Glutamatergic neuron (in vitro differentiated cells): ENCODE measurements at regions not wholly inside any gene's neighbourhood (a gene's known extent, or its start where the extent isn't known, plus 50 kb on each side); places are given as distances from the start of the nearest gene placed in this dataset.

ENCODE experiments used
- DNase-seq: peaks from one replicate; pipeline ENCODE4 v3.0.0; 2022
- H3K27ac Mint-ChIP-seq: one replicate; pipeline ENCODE4 v1.8.0; 2020; ENCODE audit warnings: mild to moderate bottlenecking, mixed read lengths, inconsistent platforms; ENCODE audit not compliant: unreplicated experiment
- H3K27me3 Mint-ChIP-seq: one replicate; pipeline ENCODE4 v1.8.0; 2020; ENCODE audit warnings: mild to moderate bottlenecking, moderate library complexity, mixed read lengths, inconsistent platforms; ENCODE audit not compliant: unreplicated experiment
- H3K36me3 Mint-ChIP-seq: one replicate; pipeline ENCODE4 v1.8.0; 2020; ENCODE audit warnings: mild to moderate bottlenecking, mixed read lengths, inconsistent platforms; ENCODE audit not compliant: unreplicated experiment
- H3K4me1 Mint-ChIP-seq: one replicate; pipeline ENCODE4 v1.8.0; 2020; ENCODE audit warnings: mild to moderate bottlenecking, low read depth, mixed read lengths, inconsistent platforms; ENCODE audit not compliant: unreplicated experiment
- H3K4me3 Mint-ChIP-seq: one replicate; pipeline ENCODE4 v1.8.0; 2020; ENCODE audit warnings: mild to moderate bottlenecking, mixed read lengths, inconsistent platforms; ENCODE audit not compliant: unreplicated experiment
- H3K9me3 Mint-ChIP-seq: one replicate; pipeline ENCODE4 v1.8.0; 2020; ENCODE audit warnings: mild to moderate bottlenecking, moderate library complexity, mixed read lengths, inconsistent platforms; ENCODE audit not compliant: unreplicated experiment
- TF ChIP-seq, protein P1 (sequence below): fragments of 200-600 bp; sonication (generic); IDR thresholded peaks from one replicate; pipeline ENCODE4 v1.5.0; 2021; ENCODE audit not compliant: partially characterized antibody, unreplicated experiment

DNA sequence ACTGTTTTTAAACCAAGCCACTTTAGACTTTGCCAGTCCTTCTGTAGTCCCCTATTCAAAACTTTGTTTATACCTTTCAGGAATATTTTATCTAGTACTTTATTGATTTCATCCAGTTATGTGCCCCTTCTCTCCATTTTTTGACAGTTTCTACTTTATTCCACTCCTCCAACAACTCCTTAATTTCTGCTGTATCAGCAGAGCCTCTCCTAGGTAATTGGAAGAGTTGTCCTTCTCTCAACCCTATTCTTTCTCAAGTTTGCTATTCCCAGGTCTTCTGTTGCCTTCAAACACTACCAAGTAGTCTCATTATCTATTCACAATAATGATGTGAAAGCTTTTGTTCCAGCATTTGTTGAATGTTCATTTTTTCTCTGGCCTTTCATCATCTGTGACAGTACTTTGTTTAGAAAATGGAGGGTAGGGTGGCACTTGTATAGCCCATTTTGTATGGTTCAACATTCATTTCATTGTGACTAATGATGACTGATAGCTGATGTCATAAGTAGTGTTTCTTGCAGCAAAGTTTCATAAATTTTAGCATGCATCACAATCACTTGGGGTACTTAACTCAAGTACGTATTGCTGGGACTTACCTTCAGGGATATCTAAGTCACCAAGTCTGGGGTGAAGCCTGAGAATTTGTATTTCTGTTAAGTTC, 204.4 kb upstream of the DMRT1 start:
- TF ChIP-seq, protein P1, sequence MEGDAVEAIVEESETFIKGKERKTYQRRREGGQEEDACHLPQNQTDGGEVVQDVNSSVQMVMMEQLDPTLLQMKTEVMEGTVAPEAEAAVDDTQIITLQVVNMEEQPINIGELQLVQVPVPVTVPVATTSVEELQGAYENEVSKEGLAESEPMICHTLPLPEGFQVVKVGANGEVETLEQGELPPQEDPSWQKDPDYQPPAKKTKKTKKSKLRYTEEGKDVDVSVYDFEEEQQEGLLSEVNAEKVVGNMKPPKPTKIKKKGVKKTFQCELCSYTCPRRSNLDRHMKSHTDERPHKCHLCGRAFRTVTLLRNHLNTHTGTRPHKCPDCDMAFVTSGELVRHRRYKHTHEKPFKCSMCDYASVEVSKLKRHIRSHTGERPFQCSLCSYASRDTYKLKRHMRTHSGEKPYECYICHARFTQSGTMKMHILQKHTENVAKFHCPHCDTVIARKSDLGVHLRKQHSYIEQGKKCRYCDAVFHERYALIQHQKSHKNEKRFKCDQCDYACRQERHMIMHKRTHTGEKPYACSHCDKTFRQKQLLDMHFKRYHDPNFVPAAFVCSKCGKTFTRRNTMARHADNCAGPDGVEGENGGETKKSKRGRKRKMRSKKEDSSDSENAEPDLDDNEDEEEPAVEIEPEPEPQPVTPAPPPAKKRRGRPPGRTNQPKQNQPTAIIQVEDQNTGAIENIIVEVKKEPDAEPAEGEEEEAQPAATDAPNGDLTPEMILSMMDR, result no peak
- Mint-ChIP-seq H3K27me3 (peaks cover 4% of the 10 kb centered on the region), H3K36me3 (peaks cover 10% of the 10 kb centered on the region), H3K4me3 (no peak overlapping the region), H3K9me3 (peaks cover 1% of the 10 kb centered on the region), H3K4me1 (no peaks in the 10 kb centered on the region), H3K27ac (no peak overlapping the region)
- no peak for DNase-seq

DNA sequence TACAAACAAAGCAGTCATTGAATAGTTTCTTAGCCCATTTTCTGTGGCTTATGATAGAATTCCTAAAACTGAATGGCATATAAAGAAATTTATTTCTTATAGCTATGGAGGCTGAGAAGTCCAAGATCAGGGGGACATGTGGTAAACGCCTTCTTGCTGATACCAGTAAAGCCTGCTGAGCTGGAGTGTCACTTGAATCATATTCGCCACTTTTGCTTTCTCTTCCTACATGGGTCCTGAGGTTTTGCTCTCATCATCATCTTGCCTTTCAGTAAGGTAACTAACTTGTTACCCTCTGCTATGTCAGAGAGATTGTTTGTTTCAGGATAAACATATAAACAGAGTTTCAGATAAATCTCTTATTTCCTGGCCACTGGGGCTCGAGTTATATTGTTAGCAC, 203.3 kb upstream of the DMRT1 start:
- Mint-ChIP-seq H3K4me3 (no peak overlapping the region), H3K4me1 (no peaks in the 10 kb centered on the region), H3K27ac (no peak overlapping the region), H3K9me3 (peaks cover 1% of the 10 kb centered on the region), H3K36me3 (peaks cover 10% of the 10 kb centered on the region), H3K27me3 (peaks cover 4% of the 10 kb centered on the region)
- TF ChIP-seq, protein P1, result no peak
- DNase-seq, result no peak

DNA sequence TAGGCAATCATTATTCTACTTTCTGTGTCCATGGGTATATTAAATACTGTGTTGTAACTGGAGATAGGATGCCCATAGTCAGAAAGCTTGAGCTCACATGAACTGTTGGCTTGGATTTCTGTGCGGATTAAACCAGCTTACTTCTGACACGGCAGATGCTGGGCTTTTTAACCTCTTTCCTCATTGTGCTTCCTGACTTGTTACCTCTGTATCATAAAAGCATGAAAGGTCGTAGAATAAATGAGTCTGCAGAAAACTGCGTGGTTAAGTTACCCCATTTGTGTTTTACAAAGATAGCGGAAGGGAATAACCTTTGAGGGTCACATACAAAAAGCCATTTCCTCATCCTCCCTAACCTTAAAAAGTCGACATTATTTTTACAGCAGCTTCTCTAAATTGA, 199.5 kb upstream of the DMRT1 start:
- no peaks in the 10 kb centered on the region for H3K9me3 Mint-ChIP-seq
- no peak for DNase-seq
- peaks cover 4% of the 10 kb centered on the region for H3K27me3 Mint-ChIP-seq
- TF ChIP-seq, protein P1, result no peak
- peaks cover 4% of the 10 kb centered on the region for H3K36me3 Mint-ChIP-seq
- H3K27ac Mint-ChIP-seq, result no peak overlapping the region
- H3K4me3 Mint-ChIP-seq, result no peak overlapping the region
- no peaks in the 10 kb centered on the region for H3K4me1 Mint-ChIP-seq

DNA sequence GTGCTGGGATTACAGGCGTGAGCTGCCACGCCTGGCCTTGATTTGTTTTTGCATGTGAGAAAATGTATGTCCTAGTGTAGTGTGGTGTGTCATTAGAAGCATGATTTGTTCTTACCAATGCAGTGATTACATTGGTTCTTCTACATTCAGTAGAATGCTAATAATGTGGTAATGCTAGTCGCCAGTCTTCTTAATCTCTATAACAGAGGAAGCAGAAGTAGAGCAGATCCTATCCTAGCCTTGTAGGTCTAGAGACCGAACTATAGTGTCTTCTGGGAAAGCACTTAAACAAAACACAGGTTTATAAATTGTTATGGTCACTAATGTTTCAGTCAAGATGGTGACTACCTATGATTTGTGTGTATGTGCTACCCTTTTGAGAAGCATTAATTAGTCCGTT, 197.5 kb upstream of the DMRT1 start:
- TF ChIP-seq, protein P1, result no peak
- no peak overlapping the region for H3K27ac Mint-ChIP-seq
- peaks cover 4% of the 10 kb centered on the region for H3K27me3 Mint-ChIP-seq
- peaks cover 4% of the 10 kb centered on the region for H3K4me1 Mint-ChIP-seq
- H3K9me3 Mint-ChIP-seq, result no peaks in the 10 kb centered on the region
- no peaks in the 10 kb centered on the region for H3K36me3 Mint-ChIP-seq
- H3K4me3 Mint-ChIP-seq, result no peak overlapping the region
- DNase-seq, result no peak

DNA sequence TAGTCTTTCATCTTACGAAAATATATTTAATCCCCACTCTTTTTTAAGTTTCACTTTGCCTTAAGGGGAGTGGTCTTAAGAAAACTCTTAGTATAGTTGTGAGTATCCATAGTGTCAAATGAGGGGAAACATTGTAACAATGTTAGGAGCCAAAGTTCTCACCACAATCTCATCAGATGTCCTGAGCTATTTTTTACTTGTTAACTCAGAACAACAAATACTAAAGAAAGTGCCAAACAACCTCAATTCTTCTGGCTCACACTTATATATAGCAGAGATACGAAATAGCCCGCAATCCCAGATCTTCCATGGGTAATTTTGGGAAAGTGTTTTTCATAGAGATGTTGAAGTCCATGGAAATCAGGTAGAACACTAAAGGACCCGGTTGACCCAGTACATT, 194.0 kb upstream of the DMRT1 start:
- TF ChIP-seq, protein P1, result no peak
- H3K36me3 Mint-ChIP-seq, result no peaks in the 10 kb centered on the region
- peaks cover 1% of the 10 kb centered on the region for H3K9me3 Mint-ChIP-seq
- DNase-seq, result no peak
- no peak overlapping the region for H3K4me3 Mint-ChIP-seq
- H3K27me3 Mint-ChIP-seq, result peaks cover 2% of the 10 kb centered on the region
- no peak overlapping the region for H3K27ac Mint-ChIP-seq
- H3K4me1 Mint-ChIP-seq, result peaks cover 19% of the 10 kb centered on the region
